ENCODE measurements at regions not wholly inside any gene's neighbourhood (a gene's known extent, or its start where the extent isn't known, plus 50 kb on each side); places are given as distances from the start of the nearest gene placed in this dataset.

DNA sequence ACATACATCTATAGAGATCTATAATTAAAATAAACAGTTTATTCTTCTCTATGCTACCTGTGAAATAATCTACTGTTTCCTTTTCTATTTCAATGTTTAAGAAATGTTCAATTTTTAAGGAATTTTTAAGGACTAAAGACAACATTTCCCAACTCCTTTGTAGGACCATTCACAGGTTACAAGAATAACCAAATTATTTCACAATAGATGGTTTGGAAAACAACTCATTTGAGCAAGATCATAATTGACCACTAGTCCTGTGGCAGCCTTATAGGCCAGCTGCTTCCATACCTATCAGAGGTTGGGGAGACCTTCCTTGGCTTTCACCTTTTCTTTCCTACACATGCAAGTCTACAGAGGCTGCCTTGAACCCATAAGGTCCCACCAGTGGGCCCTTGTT lies 193.7 kb downstream of the TTC39B start:
- intact Hi-C loops (cut with micrococcal nuclease; ENCODE audit: unreplicated experiment): no loop called here
- no peak overlapping the region for H3K4me3 ChIP-seq (ENCODE audit: low read depth, low read length, poor library complexity, severe bottlenecking)
- TF ChIP-seq, protein P1, sequence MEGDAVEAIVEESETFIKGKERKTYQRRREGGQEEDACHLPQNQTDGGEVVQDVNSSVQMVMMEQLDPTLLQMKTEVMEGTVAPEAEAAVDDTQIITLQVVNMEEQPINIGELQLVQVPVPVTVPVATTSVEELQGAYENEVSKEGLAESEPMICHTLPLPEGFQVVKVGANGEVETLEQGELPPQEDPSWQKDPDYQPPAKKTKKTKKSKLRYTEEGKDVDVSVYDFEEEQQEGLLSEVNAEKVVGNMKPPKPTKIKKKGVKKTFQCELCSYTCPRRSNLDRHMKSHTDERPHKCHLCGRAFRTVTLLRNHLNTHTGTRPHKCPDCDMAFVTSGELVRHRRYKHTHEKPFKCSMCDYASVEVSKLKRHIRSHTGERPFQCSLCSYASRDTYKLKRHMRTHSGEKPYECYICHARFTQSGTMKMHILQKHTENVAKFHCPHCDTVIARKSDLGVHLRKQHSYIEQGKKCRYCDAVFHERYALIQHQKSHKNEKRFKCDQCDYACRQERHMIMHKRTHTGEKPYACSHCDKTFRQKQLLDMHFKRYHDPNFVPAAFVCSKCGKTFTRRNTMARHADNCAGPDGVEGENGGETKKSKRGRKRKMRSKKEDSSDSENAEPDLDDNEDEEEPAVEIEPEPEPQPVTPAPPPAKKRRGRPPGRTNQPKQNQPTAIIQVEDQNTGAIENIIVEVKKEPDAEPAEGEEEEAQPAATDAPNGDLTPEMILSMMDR (conservative IDR thresholded peaks at IDR 0.05; ENCODE audit: low read depth, low read length): no peak
- TF ChIP-seq EZH2 (IDR thresholded peaks at IDR 0.05; ENCODE audit: borderline replicate concordance, low read depth, low read length, poor library complexity, severe bottlenecking): no peak
- H3K36me3 ChIP-seq (ENCODE audit: insufficient read depth, low read length, poor library complexity, severe bottlenecking): no peaks in the 10 kb centered on the region
- ChIA-PET CTCF (no interaction called here), POLR2A (ENCODE audit: low non-redundant PET) (no interaction called here)
- H3K4me1 ChIP-seq (ENCODE audit: insufficient read depth, low read length, poor library complexity, severe bottlenecking): peaks cover 15% of the 10 kb centered on the region
- H3K27ac ChIP-seq (ENCODE audit: low read depth, low read length, poor library complexity, severe bottlenecking): no peak overlapping the region
- H3K27me3 ChIP-seq (replicated peaks; ENCODE audit: insufficient read depth, low read depth, low read length, poor library complexity): no peaks in the 10 kb centered on the region
- H3K9me3 ChIP-seq (ENCODE audit: low read depth, low read length, poor library complexity, severe bottlenecking): no peaks in the 10 kb centered on the region
- BruUV-seq (replicated peaks): no TSS peak
- DNase-seq (ENCODE audit: low spot score): no peak

GRCh38 chr9:15111071-15111470 lies 195.9 kb downstream of the TTC39B start:
- no peak for DNase-seq (ENCODE audit: low spot score)
- H3K27ac ChIP-seq (ENCODE audit: low read depth, low read length, poor library complexity, severe bottlenecking): no peak overlapping the region
- no peak overlapping the region for H3K4me3 ChIP-seq (ENCODE audit: low read depth, low read length, poor library complexity, severe bottlenecking)
- CTCF ChIA-PET: no interaction called here
- H3K9me3 ChIP-seq (ENCODE audit: low read depth, low read length, poor library complexity, severe bottlenecking): no peaks in the 10 kb centered on the region
- H3K27me3 ChIP-seq (replicated peaks; ENCODE audit: insufficient read depth, low read depth, low read length, poor library complexity): no peaks in the 10 kb centered on the region
- H3K36me3 ChIP-seq (ENCODE audit: insufficient read depth, low read length, poor library complexity, severe bottlenecking): no peaks in the 10 kb centered on the region
- no peak for TF ChIP-seq EZH2 (IDR thresholded peaks at IDR 0.05; ENCODE audit: borderline replicate concordance, low read depth, low read length, poor library complexity, severe bottlenecking)
- TF ChIP-seq, protein P1 (conservative IDR thresholded peaks at IDR 0.05; ENCODE audit: low read depth, low read length): no peak
- BruUV-seq (replicated peaks): no TSS peak
- peaks cover 13% of the 10 kb centered on the region for H3K4me1 ChIP-seq (ENCODE audit: insufficient read depth, low read length, poor library complexity, severe bottlenecking)
- intact Hi-C loops (cut with micrococcal nuclease; ENCODE audit: unreplicated experiment): no loop called here
- POLR2A ChIA-PET (ENCODE audit: low non-redundant PET): no interaction called here

DNA sequence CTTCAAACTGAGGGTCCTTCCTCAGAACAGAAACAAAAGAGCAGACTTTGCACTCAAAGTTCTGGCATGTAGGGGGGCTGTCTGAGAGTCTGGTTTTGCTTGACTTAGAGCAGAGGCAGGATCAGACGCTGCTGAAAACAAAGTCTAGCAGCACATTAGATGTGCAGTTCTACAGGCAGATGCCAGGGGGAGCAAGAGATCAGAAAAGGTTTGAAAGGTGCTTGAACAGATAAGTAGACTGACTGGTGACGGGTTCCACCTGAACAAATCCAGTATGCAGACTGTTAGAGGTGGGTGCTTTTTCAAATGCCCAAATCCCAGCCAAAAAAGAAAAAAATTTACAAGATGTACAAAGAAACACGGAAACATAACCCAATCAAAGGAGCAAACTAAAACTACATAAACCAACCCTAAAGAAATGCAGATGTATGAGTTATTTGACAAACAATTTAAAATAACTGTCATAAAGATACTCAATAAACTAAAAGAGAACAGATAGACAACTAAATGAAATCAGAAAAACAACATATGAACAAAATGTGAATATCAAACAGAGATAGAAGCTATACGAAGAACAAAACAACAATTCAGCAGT lies 194.7 kb upstream of the FREM1 start:
- no peaks in the 10 kb centered on the region for H3K36me3 ChIP-seq (ENCODE audit: insufficient read depth, low read length, poor library complexity, severe bottlenecking)
- H3K4me1 ChIP-seq (ENCODE audit: insufficient read depth, low read length, poor library complexity, severe bottlenecking): no peaks in the 10 kb centered on the region
- no peaks in the 10 kb centered on the region for H3K27me3 ChIP-seq (replicated peaks; ENCODE audit: insufficient read depth, low read depth, low read length, poor library complexity)
- DNase-seq (ENCODE audit: low spot score): no peak
- ChIA-PET POLR2A (ENCODE audit: low non-redundant PET) (no interaction called here), CTCF (no interaction called here)
- H3K4me3 ChIP-seq (ENCODE audit: low read depth, low read length, poor library complexity, severe bottlenecking): no peak overlapping the region
- BruUV-seq (replicated peaks): no TSS peak
- intact Hi-C loops (cut with micrococcal nuclease; ENCODE audit: unreplicated experiment): no loop called here
- no peaks in the 10 kb centered on the region for H3K9me3 ChIP-seq (ENCODE audit: low read depth, low read length, poor library complexity, severe bottlenecking)
- no peak overlapping the region for H3K27ac ChIP-seq (ENCODE audit: low read depth, low read length, poor library complexity, severe bottlenecking)
- no peak for TF ChIP-seq EZH2 (IDR thresholded peaks at IDR 0.05; ENCODE audit: borderline replicate concordance, low read depth, low read length, poor library complexity, severe bottlenecking)
- TF ChIP-seq, protein P1 (conservative IDR thresholded peaks at IDR 0.05; ENCODE audit: low read depth, low read length): peak; percentile 63

Measured in A673 (cell line).